Mammary epithelial cell (primary cell): ENCODE measurements at regions not wholly inside any gene's neighbourhood (a gene's known extent, or its start where the extent isn't known, plus 50 kb on each side); places are given as distances from the start of the nearest gene placed in this dataset.

Source experiments
- CTCF ChIP-seq, 2 donors: IDR thresholded peaks in 1 of 2; conservative IDR thresholded peaks in 1 of 2; 2 replicates each; pipeline ENCODE4 v1.5.1; 2011 to 2012; ENCODE audit warnings: inconsistent platforms in 2 of 2, low read length in 2 of 2, mild to moderate bottlenecking in 2 of 2, control low read depth in 1 of 2, low read depth in 1 of 2; ENCODE audit not compliant: insufficient read depth in 1 of 2; ENCODE audit errors: extremely low read depth in 1 of 2
- EZH2 ChIP-seq: IDR thresholded peaks from 2 replicates; pipeline ENCODE4 v1.6.1; 2012; ENCODE audit warnings: low read length, inconsistent platforms, borderline replicate concordance

DNA sequence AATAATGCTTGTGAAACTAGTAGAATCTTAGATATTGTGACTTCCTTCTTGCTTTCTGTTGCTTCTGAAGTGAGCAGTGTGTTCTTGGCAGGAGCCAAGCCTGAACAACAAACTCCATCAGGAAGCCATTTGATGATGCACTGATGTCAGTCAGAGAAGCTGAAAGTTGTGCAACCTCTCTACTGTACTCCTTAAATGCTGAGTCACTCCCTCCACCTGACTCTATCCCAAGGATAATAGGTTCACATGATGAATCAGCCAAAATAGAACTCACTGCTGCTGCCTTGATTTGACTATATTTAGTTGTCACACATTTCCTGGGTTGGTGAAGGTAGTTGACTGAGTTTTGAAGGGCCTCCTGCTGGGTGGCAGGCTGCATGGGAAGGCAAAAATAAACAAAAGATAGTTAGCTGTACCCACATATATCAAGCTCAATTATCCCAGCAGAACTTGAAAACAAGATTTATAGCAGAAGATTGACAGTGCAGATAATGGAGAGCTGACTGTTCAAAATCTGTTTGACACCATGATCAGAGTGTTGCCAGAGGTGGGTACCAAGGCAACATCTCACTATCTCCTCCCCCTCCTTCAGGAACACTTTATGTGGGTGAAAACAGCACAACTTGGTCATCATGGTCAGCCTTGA lies 328.4 kb upstream of the DPH6 start:
- TF ChIP-seq CTCF (conservative IDR thresholded peaks at IDR 0.05 in 1 of 2, IDR thresholded peaks at IDR 0.05 in 1 of 2; ENCODE audit: extremely low read depth in 1 of 2, insufficient read depth in 1 of 2, low read depth in 1 of 2, low read length in 2 of 2) (no peak), EZH2 (no peak)
